DOHH2 (cell line): ENCODE measurements at regions not wholly inside any gene's neighbourhood (a gene's known extent, or its start where the extent isn't known, plus 50 kb on each side); places are given as distances from the start of the nearest gene placed in this dataset.

Source experiments
- H3F3A ChIP-seq: fragments of 200-600 bp; sonication (generic), shearing (Covaris generic); 2 replicates; pipeline ENCODE4 v1.6.0; 2016; ENCODE audit warnings: antibody characterized with exemption, mild to moderate bottlenecking; ENCODE audit not compliant: control insufficient read depth, insufficient read depth
- H3K27ac ChIP-seq: fragments of 200-600 bp; sonication (generic); 2 replicates; pipeline ENCODE4 v1.5.1; 2014; ENCODE audit warnings: low read depth, mild to moderate bottlenecking, low read length, moderate library complexity
- H3K27me3 ChIP-seq: fragments of 200-600 bp; sonication (generic); 2 replicates; pipeline ENCODE4 v1.6.1; 2014; ENCODE audit warnings: mild to moderate bottlenecking, low read length, mixed read lengths; ENCODE audit not compliant: control insufficient read depth
- H3K36me3 ChIP-seq: fragments of 200-600 bp; sonication (generic); 2 replicates; pipeline ENCODE4 v1.6.1; 2014; ENCODE audit warnings: mild to moderate bottlenecking, low read length, moderate library complexity, mixed read lengths; ENCODE audit not compliant: control insufficient read depth
- H3K4me1 ChIP-seq: fragments of 200-600 bp; sonication (generic); 2 replicates; pipeline ENCODE4 v1.6.1; 2014; ENCODE audit warnings: mild to moderate bottlenecking, low read length, mixed read lengths; ENCODE audit not compliant: control insufficient read depth
- H3K4me2 ChIP-seq: fragments of 200-600 bp; sonication (generic); 2 replicates; pipeline ENCODE4 v1.6.0; 2014; ENCODE audit warnings: mild to moderate bottlenecking, low read length, moderate library complexity
- H3K4me3 ChIP-seq: fragments of 200-600 bp; sonication (generic); 2 replicates; pipeline ENCODE4 v1.5.1; 2014; ENCODE audit warnings: mild to moderate bottlenecking, low read length, mixed read lengths
- H3K79me2 ChIP-seq: fragments of 200-600 bp; sonication (generic); 2 replicates; pipeline ENCODE4 v1.6.1; 2014; ENCODE audit warnings: mild to moderate bottlenecking, low read length, mixed read lengths; ENCODE audit not compliant: control insufficient read depth
- H3K9me2 ChIP-seq: fragments of 200-600 bp; sonication (generic); replicated peaks from 2 replicates; pipeline ENCODE4 v1.6.1; 2014; ENCODE audit warnings: mild to moderate bottlenecking, low read length, mixed read lengths; ENCODE audit not compliant: control insufficient read depth
- H3K9me3 ChIP-seq: fragments of 200-600 bp; sonication (generic); 2 replicates; pipeline ENCODE4 v1.6.1; 2014; ENCODE audit warnings: antibody characterized with exemption, low read length, mixed read lengths; ENCODE audit not compliant: control insufficient read depth, insufficient read depth
- H4K20me1 ChIP-seq: fragments of 200-600 bp; sonication (generic); 2 replicates; pipeline ENCODE4 v1.6.0; 2014; ENCODE audit warnings: low read depth, mild to moderate bottlenecking, antibody characterized with exemption, low read length, moderate library complexity; ENCODE audit not compliant: control insufficient read depth, insufficient read depth
- EZH2phosphoT487 ChIP-seq: fragments of 200-600 bp; sonication (generic); IDR thresholded peaks from 2 replicates; pipeline ENCODE4 v1.6.1; 2017; ENCODE audit warnings: borderline replicate concordance, mild to moderate bottlenecking, antibody characterized with exemption, low read length, moderate library complexity, mixed read lengths
- TF ChIP-seq, protein P1 (sequence below): fragments of 200-600 bp; sonication (generic); IDR thresholded peaks from one replicate; pipeline ENCODE4 v1.5.1; 2014; ENCODE audit warnings: antibody characterized with exemption, mild to moderate bottlenecking, low read depth, low read length; ENCODE audit not compliant: poor library complexity, severe bottlenecking

DNA sequence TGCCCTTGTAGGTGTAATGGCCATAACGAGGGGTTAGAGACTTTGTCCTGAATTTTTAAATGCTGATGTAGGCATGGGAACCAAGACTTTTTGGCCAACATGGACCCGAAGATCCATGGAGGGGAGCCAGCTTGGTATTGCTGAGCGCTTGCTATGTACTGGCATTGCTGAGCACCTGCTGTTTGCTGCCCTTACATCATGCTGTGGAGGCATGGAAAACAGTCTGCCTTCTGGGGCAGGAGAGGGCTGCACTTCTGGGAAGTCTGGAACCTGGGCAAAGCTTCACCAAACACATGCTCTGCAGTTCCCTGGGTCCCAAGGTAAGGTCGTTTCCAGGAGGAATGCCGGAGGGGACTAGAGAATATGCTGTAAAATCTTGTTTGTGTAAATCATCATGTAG, 86.3 kb upstream of the CNIH3 start:
- no peak overlapping the region for H3K4me2 ChIP-seq
- no peak overlapping the region for H3K4me3 ChIP-seq
- H3K79me2 ChIP-seq: no peaks in the 10 kb centered on the region
- no peaks in the 10 kb centered on the region for H3K36me3 ChIP-seq
- TF ChIP-seq EZH2phosphoT487: no peak
- TF ChIP-seq, protein P1, sequence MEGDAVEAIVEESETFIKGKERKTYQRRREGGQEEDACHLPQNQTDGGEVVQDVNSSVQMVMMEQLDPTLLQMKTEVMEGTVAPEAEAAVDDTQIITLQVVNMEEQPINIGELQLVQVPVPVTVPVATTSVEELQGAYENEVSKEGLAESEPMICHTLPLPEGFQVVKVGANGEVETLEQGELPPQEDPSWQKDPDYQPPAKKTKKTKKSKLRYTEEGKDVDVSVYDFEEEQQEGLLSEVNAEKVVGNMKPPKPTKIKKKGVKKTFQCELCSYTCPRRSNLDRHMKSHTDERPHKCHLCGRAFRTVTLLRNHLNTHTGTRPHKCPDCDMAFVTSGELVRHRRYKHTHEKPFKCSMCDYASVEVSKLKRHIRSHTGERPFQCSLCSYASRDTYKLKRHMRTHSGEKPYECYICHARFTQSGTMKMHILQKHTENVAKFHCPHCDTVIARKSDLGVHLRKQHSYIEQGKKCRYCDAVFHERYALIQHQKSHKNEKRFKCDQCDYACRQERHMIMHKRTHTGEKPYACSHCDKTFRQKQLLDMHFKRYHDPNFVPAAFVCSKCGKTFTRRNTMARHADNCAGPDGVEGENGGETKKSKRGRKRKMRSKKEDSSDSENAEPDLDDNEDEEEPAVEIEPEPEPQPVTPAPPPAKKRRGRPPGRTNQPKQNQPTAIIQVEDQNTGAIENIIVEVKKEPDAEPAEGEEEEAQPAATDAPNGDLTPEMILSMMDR: no peak
- peaks cover 10% of the 10 kb centered on the region; the same call in 1 of the 2 replicates for H3K27me3 ChIP-seq
- no peaks in the 10 kb centered on the region for H3F3A ChIP-seq
- no peaks in the 10 kb centered on the region for H3K9me2 ChIP-seq
- H3K9me3 ChIP-seq: no peaks in the 10 kb centered on the region
- no peaks in the 10 kb centered on the region for H3K4me1 ChIP-seq
- H3K27ac ChIP-seq: no peak overlapping the region
- H4K20me1 ChIP-seq: no peaks in the 10 kb centered on the region

GRCh38 chr1:224533517-224533916, 82.6 kb upstream of the CNIH3 start:
- no peaks in the 10 kb centered on the region for H3K9me3 ChIP-seq
- no peak overlapping the region for H3K4me3 ChIP-seq
- H3K9me2 ChIP-seq: no peaks in the 10 kb centered on the region
- TF ChIP-seq EZH2phosphoT487: no peak
- TF ChIP-seq, protein P1: no peak
- no peaks in the 10 kb centered on the region for H3F3A ChIP-seq
- no peaks in the 10 kb centered on the region for H3K79me2 ChIP-seq
- no peaks in the 10 kb centered on the region for H3K36me3 ChIP-seq
- no peak overlapping the region for H3K4me2 ChIP-seq
- H4K20me1 ChIP-seq: no peaks in the 10 kb centered on the region
- peaks cover 6% of the 10 kb centered on the region; the same call in 1 of the 2 replicates for H3K27me3 ChIP-seq
- H3K27ac ChIP-seq: no peak overlapping the region
- no peaks in the 10 kb centered on the region for H3K4me1 ChIP-seq

GRCh38 chr1:224534731-224535130, 81.4 kb upstream of the CNIH3 start:
- TF ChIP-seq EZH2phosphoT487: no peak
- TF ChIP-seq, protein P1: no peak
- Histone ChIP-seq H3F3A (no peaks in the 10 kb centered on the region), H3K27ac (no peak overlapping the region), H3K27me3 (peaks cover 10% of the 10 kb centered on the region), H3K4me1 (no peaks in the 10 kb centered on the region), H3K4me3 (no peak overlapping the region), H3K9me3 (no peaks in the 10 kb centered on the region), H3K79me2 (no peaks in the 10 kb centered on the region), H3K4me2 (no peak overlapping the region), H4K20me1 (no peaks in the 10 kb centered on the region), H3K9me2 (no peaks in the 10 kb centered on the region), H3K36me3 (no peaks in the 10 kb centered on the region)
